Activated CD8-positive, alpha-beta T cell treated with anti-CD3 and anti-CD28 coated beads, Interleukin-2, amount 10 ng/mL, durations not matched to agents 7 days and 5 days (primary cell): ENCODE measurements at regions not wholly inside any gene's neighbourhood (a gene's known extent, or its start where the extent isn't known, plus 50 kb on each side); places are given as distances from the start of the nearest gene placed in this dataset.

Experiments
- ATAC-seq: fragments of 150-1000 bp; cut with Tn5 transposase; one replicate; pipeline ENCODE4 v1.10.0; 2021; ENCODE audit warnings: moderate library complexity
- CTCF ChIA-PET: fragments of 350-600 bp; sonication (Branson Sonifier 250); formaldehyde crosslinking; loops from one replicate; lab custom pipeline; 2021; ENCODE audit warnings: antibody characterized with exemption; lab: Charles Lee
- POLR2A ChIA-PET: fragments of 350-600 bp; sonication (Branson Sonifier 250); formaldehyde crosslinking; loops from one replicate; lab custom pipeline; 2021; ENCODE audit warnings: antibody characterized with exemption; lab: Charles Lee
- DNase-seq: peaks from one replicate; pipeline ENCODE4 v3.0.0-alpha.2; 2020
- H3K27ac Mint-ChIP-seq: one replicate; pipeline ENCODE4 v1.8.0; 2021; ENCODE audit warnings: mild to moderate bottlenecking, mixed read lengths
- H3K27me3 Mint-ChIP-seq: one replicate; pipeline ENCODE4 v1.8.0; 2021; ENCODE audit warnings: low read depth, mixed read lengths
- H3K36me3 Mint-ChIP-seq: one replicate; pipeline ENCODE4 v1.8.0; 2021; ENCODE audit warnings: low read depth, mixed read lengths
- H3K4me1 Mint-ChIP-seq: one replicate; pipeline ENCODE4 v1.8.0; 2021; ENCODE audit warnings: low read depth, mixed read lengths
- H3K4me3 Mint-ChIP-seq: one replicate; pipeline ENCODE4 v1.8.0; 2021; ENCODE audit warnings: mild to moderate bottlenecking, mixed read lengths
- H3K9me3 Mint-ChIP-seq: one replicate; pipeline ENCODE4 v1.8.0; 2022; ENCODE audit warnings: mixed read lengths; ENCODE audit not compliant: insufficient read depth

GRCh38 chr7:46989247-46989646 is 592.7 kb downstream of the TNS3 start:
- Mint-ChIP-seq H3K27me3 (no peaks in the 10 kb centered on the region), H3K27ac (no peak overlapping the region), H3K4me3 (no peak overlapping the region), H3K36me3 (no peaks in the 10 kb centered on the region), H3K9me3 (no peaks in the 10 kb centered on the region), H3K4me1 (no peaks in the 10 kb centered on the region)
- ChIA-PET POLR2A (no interaction called here), CTCF (no interaction called here)
- ATAC-seq (no peak), DNase-seq (no peak)

- ChIA-PET CTCF (no interaction called here), POLR2A (no interaction called here)
- H3K4me3 Mint-ChIP-seq, result no peak overlapping the region
- H3K9me3 Mint-ChIP-seq, result no peaks in the 10 kb centered on the region
- no peak overlapping the region for H3K27ac Mint-ChIP-seq
- H3K27me3 Mint-ChIP-seq, result no peaks in the 10 kb centered on the region
- H3K4me1 Mint-ChIP-seq, result no peaks in the 10 kb centered on the region
- DNase-seq (no peak), ATAC-seq (no peak)
- H3K36me3 Mint-ChIP-seq, result no peaks in the 10 kb centered on the region
Observed at GRCh38 chr7:46982928-46983327, 599.0 kb downstream of the TNS3 start.

GRCh38 chr7:46979439-46979838 is 602.5 kb downstream of the TNS3 start:
- ATAC-seq, result no peak
- CTCF ChIA-PET, result no interaction called here
- H3K27me3 Mint-ChIP-seq, result no peaks in the 10 kb centered on the region

GRCh38 chr7:46975493-46975892 is 606.4 kb downstream of the TNS3 start:
- CTCF ChIA-PET, result no interaction called here
- Mint-ChIP-seq H3K4me3 (no peak overlapping the region), H3K27ac (no peak overlapping the region), H3K9me3 (no peaks in the 10 kb centered on the region), H3K27me3 (no peaks in the 10 kb centered on the region), H3K4me1 (no peaks in the 10 kb centered on the region), H3K36me3 (no peaks in the 10 kb centered on the region)
- DNase-seq (no peak), ATAC-seq (no peak)
- POLR2A ChIA-PET, result no interaction called here

More at GRCh38 chr7:46979439-46979838, 602.5 kb downstream of the TNS3 start:
- DNase-seq, result no peak
- Mint-ChIP-seq H3K4me1 (no peaks in the 10 kb centered on the region), H3K4me3 (no peak overlapping the region), H3K36me3 (no peaks in the 10 kb centered on the region), H3K27ac (no peak overlapping the region), H3K9me3 (no peaks in the 10 kb centered on the region)
- POLR2A ChIA-PET, result no interaction called here

- ATAC-seq, result no peak
- Mint-ChIP-seq H3K27me3 (no peaks in the 10 kb centered on the region), H3K36me3 (no peaks in the 10 kb centered on the region), H3K4me3 (no peak overlapping the region), H3K27ac (no peak overlapping the region), H3K4me1 (no peaks in the 10 kb centered on the region), H3K9me3 (no peaks in the 10 kb centered on the region)
- no peak for DNase-seq
- ChIA-PET CTCF (no interaction called here), POLR2A (no interaction called here)
Observed at GRCh38 chr7:46972205-46972604, 609.7 kb downstream of the TNS3 start.

GRCh38 chr7:46970476-46970875 is 611.4 kb downstream of the TNS3 start:
- DNase-seq (no peak), ATAC-seq (no peak)
- Mint-ChIP-seq H3K27me3 (no peaks in the 10 kb centered on the region), H3K36me3 (no peaks in the 10 kb centered on the region), H3K9me3 (peaks cover 5% of the 10 kb centered on the region), H3K27ac (no peak overlapping the region), H3K4me1 (no peaks in the 10 kb centered on the region), H3K4me3 (no peak overlapping the region)
- ChIA-PET CTCF (no interaction called here), POLR2A (no interaction called here)

- POLR2A ChIA-PET, result no interaction called here
- no peak overlapping the region for H3K27ac Mint-ChIP-seq
Observed at GRCh38 chr7:46970131-46970430, 611.8 kb downstream of the TNS3 start.

GRCh38 chr7:46969303-46970130 is 612.4 kb downstream of the TNS3 start:
- DNase-seq (no peak), ATAC-seq (no peak)
- H3K9me3 Mint-ChIP-seq, result peaks cover 14% of the 10 kb centered on the region
- no peaks in the 10 kb centered on the region for H3K36me3 Mint-ChIP-seq
- no peak overlapping the region for H3K4me3 Mint-ChIP-seq
- ChIA-PET CTCF (no interaction called here), POLR2A (no interaction called here)
- no peaks in the 10 kb centered on the region for H3K27me3 Mint-ChIP-seq
- H3K27ac Mint-ChIP-seq, result no peak overlapping the region
- no peaks in the 10 kb centered on the region for H3K4me1 Mint-ChIP-seq

More at GRCh38 chr7:46970131-46970430, 611.8 kb downstream of the TNS3 start:
- ATAC-seq (no peak), DNase-seq (no peak)
- peaks cover 9% of the 10 kb centered on the region for H3K9me3 Mint-ChIP-seq
- H3K27me3 Mint-ChIP-seq, result no peaks in the 10 kb centered on the region
- no peaks in the 10 kb centered on the region for H3K4me1 Mint-ChIP-seq
- H3K36me3 Mint-ChIP-seq, result no peaks in the 10 kb centered on the region
- no peak overlapping the region for H3K4me3 Mint-ChIP-seq
- CTCF ChIA-PET, result no interaction called here

GRCh38 chr7:46968003-46968402 is 613.9 kb downstream of the TNS3 start:
- Mint-ChIP-seq H3K4me1 (no peaks in the 10 kb centered on the region), H3K9me3 (peaks cover 26% of the 10 kb centered on the region), H3K27ac (no peak overlapping the region), H3K36me3 (no peaks in the 10 kb centered on the region), H3K4me3 (no peak overlapping the region), H3K27me3 (no peaks in the 10 kb centered on the region)
- ChIA-PET POLR2A (no interaction called here), CTCF (no interaction called here)
- DNase-seq, result no peak
- ATAC-seq, result no peak

GRCh38 chr7:46963719-46964118 is 618.2 kb downstream of the TNS3 start:
- no peak for ATAC-seq
- ChIA-PET CTCF (no interaction called here), POLR2A (no interaction called here)
- no peak for DNase-seq
- Mint-ChIP-seq H3K9me3 (peaks cover 33% of the 10 kb centered on the region), H3K4me3 (no peak overlapping the region), H3K36me3 (no peaks in the 10 kb centered on the region), H3K4me1 (no peaks in the 10 kb centered on the region), H3K27ac (no peak overlapping the region), H3K27me3 (no peaks in the 10 kb centered on the region)

- ChIA-PET CTCF (no interaction called here), POLR2A (no interaction called here)
- Mint-ChIP-seq H3K4me3 (no peak overlapping the region), H3K4me1 (no peaks in the 10 kb centered on the region), H3K9me3 (peaks cover 29% of the 10 kb centered on the region), H3K27me3 (no peaks in the 10 kb centered on the region), H3K27ac (no peak overlapping the region), H3K36me3 (no peaks in the 10 kb centered on the region)
- ATAC-seq, result no peak
- DNase-seq, result no peak
Observed at GRCh38 chr7:46960970-46961369, 620.9 kb downstream of the TNS3 start.

- ChIA-PET CTCF (no interaction called here), POLR2A (no interaction called here)
- no peak for DNase-seq
Observed at GRCh38 chr7:46957195-46957594, 624.7 kb downstream of the TNS3 start.

GRCh38 chr7:46955531-46955930 is 626.4 kb downstream of the TNS3 start:
- Mint-ChIP-seq H3K36me3 (no peaks in the 10 kb centered on the region), H3K9me3 (no peaks in the 10 kb centered on the region), H3K27me3 (no peaks in the 10 kb centered on the region), H3K4me1 (no peaks in the 10 kb centered on the region), H3K4me3 (no peak overlapping the region), H3K27ac (no peak overlapping the region)
- ATAC-seq (no peak), DNase-seq (no peak)
- POLR2A ChIA-PET, result no interaction called here
- CTCF ChIA-PET, result no interaction called here

More at GRCh38 chr7:46957195-46957594, 624.7 kb downstream of the TNS3 start:
- Mint-ChIP-seq H3K36me3 (no peaks in the 10 kb centered on the region), H3K9me3 (no peaks in the 10 kb centered on the region), H3K4me1 (no peaks in the 10 kb centered on the region), H3K27ac (no peak overlapping the region), H3K27me3 (no peaks in the 10 kb centered on the region), H3K4me3 (no peak overlapping the region)
- no peak for ATAC-seq
